GM13976 (cell line): ENCODE measurements at regions not wholly inside any gene's neighbourhood (a gene's known extent, or its start where the extent isn't known, plus 50 kb on each side); places are given as distances from the start of the nearest gene placed in this dataset.

Experiments used
- DNase-seq: peaks from one replicate; pipeline ENCODE4 v3.0.0; 2012; ENCODE audit warnings: low spot score
- CTCF ChIP-seq: IDR thresholded peaks from 2 replicates; pipeline ENCODE4 v1.5.1; 2012; ENCODE audit warnings: borderline replicate concordance, mild to moderate bottlenecking; ENCODE audit not compliant: insufficient read depth; ENCODE audit errors: extremely low read depth, missing control alignments, control extremely low read depth
- in situ Hi-C: fragments of 300-500 bp; cut with MboI; formaldehyde crosslinking; loops from one replicate; pipeline ENCODE4 v1.12.0; 2022; ENCODE audit warnings: low sequenced_read_pairs, mixed read lengths, inconsistent platforms; ENCODE audit not compliant: unreplicated experiment

- no peak for TF ChIP-seq CTCF
- in situ Hi-C loops, result no loop called here
- DNase-seq, result no peak
These were observed 80.1 kb upstream of the TLR4 start for GRCh38 chr9:117624106-117624505.

- no peak for DNase-seq
- no peak for TF ChIP-seq CTCF
- in situ Hi-C loops, result no loop called here
These were observed 81.9 kb upstream of the TLR4 start for GRCh38 chr9:117622347-117622746.

GRCh38 chr9:117616431-117616831 lies 87.8 kb upstream of the TLR4 start:
- TF ChIP-seq CTCF, result no peak
- no peak for DNase-seq
- in situ Hi-C loops, result no loop called here

GRCh38 chr9:117612317-117612716 lies 91.9 kb upstream of the TLR4 start:
- no peak for TF ChIP-seq CTCF
- DNase-seq, result no peak
- in situ Hi-C loops, result no loop called here

- DNase-seq, result no peak
- in situ Hi-C loops, result no loop called here
- TF ChIP-seq CTCF, result no peak
These were observed 106.2 kb upstream of the TLR4 start for GRCh38 chr9:117597977-117598376.

GRCh38 chr9:117596678-117597077 lies 107.5 kb upstream of the TLR4 start:
- DNase-seq, result no peak
- in situ Hi-C loops, result no loop called here

More at GRCh38 chr9:117596678-117597077, 107.5 kb upstream of the TLR4 start:
- TF ChIP-seq CTCF, result no peak
